ENCODE measurements at regions not wholly inside any gene's neighbourhood (a gene's known extent, or its start where the extent isn't known, plus 50 kb on each side); places are given as distances from the start of the nearest gene placed in this dataset.
"Not testable (repeated sequence)": the region's sequence is repeated elsewhere in the genome, so short reads cannot be mapped to it uniquely, and the experiment has no call there.

DNA sequence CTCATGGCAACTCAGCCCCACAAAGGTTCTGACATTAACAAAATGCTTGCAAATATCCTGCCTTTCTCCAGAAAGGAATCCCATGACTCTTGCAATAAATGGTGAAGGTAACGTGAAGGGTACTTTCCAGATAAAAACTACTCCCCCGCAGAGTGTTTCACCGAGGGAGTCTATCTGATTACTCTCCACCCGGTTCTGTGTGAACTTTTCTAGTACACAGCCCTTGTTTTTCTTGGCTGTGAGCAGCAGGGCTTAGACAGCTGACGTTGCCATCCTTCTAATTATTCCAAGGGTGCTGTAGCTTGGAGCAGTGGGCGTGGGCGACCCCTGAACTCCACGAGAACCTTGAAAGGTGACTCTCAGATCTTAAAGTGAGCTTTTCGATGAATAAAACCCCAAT is 276.0 kb upstream of the IRX4 start:
- DNase-seq (ENCODE audit: low read depth in 3 of 3, low spot score in 1 of 3), result no peak

DNA sequence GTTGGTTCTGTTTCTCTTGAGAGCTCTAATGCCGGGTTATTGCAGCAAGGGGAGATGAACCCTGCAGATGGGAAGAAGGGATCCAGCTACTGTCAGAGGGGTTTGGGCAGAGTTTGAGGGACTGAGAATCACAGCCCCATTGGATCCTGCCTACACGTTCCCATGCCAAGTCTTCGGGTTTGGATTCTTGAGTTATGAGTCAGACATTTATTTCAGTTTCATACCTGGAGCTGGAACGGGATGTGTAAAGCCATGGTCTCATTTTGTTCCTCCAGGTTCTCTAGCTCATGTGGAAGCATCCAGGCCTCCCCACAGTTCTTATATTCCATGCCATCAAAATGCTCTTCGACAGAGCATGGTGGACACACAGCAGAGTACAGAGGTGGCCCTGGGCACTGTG is 275.4 kb upstream of the IRX4 start:
- DNase-seq (ENCODE audit: low read depth in 3 of 3, low spot score in 1 of 3), result no peak

DNA sequence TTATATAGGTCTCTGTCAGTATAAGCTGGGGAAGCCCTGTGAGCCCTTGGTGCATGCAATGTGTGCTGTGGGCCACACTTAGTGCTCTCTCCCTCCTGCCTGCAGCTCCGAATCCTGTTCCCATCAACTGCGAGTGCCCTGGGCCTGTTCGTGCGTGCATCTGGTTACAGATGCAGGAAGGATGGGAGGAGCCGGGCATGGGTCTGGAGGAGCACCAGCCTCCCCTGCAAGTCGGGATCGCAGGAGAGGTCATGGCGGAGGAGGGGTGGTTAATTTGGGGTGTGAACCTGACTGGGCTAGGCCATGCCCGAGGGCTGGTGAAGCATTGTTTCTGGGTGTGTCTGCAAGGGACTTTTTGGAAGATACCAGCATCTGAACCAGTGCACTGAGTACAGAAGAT is 274.6 kb upstream of the IRX4 start:
- no peak for DNase-seq (ENCODE audit: low read depth in 3 of 3, low spot score in 1 of 3)

DNA sequence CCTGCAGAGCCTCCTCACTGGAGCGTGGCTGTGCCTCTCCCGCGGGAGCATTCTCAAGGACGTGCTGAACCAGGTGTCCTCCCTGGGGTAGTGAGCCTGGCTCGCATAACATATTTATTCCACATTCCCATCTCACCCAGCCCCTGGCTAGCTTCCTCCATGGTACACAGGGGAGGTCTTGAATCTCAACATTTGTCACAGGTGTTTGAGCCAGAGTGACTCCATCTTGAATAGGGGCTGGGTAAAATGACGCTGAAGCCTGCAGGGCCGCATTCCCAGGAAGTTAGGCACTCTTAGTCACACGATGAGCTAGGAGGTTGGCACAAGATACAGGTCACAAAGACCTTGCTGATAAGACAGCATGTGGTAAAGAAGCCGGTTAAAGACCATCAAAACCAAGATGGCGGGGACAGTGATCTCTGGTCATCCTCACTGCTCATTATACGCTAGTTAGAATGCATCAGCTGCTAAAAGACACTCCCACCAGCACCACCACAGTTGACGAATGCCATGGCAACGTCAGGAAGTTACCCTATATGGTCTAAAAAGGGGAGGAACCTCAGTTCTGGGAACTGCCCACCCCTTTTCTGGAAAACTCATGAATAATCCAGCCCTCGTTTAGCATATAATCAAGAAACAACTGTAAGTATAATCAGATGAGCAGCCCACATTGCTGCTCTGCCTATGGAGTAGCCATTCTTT is 273.8 kb upstream of the IRX4 start:
- DNase-seq (ENCODE audit: low read depth in 3 of 3, low spot score in 1 of 3), result no peak

DNA sequence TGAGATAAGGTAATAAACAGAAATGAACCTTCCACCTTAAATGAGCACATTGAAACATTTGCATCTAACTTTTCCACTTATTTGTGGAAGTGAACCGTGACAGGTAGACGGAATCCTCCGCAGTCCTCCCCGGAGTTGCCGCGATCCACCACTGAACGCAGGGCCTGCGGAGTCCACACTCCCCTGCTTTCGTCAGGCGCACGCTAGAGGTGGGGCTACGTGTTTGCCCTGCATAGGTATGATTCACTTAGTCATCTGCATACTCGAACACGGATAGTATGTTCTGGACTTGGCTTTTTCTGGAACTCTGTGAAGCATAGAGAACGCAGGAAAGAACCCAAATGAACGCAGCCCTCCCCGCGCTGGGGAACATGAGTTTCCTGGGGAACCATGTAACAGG is 272.8 kb upstream of the IRX4 start:
- no peak for DNase-seq (ENCODE audit: low read depth in 3 of 3, low spot score in 1 of 3)

DNA sequence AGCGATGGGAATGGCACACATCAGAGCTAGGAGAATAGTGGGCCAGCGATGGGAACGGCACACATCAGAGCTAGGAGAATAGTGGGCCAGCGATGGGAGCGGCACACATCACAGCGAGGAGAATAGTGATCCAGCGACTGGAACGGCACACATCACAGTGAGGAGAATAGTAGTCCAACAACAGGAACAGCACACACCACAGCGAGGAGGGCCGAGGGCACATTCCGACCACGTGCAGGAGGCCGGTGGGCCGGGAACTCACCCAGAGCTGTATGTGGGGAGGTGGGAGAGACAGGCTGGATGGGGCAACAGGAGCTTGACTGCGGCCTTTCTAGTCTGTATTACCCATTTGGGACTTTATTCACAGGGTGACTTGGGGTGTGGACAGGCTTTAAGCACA is 271.1 kb upstream of the IRX4 start:
- no peak for DNase-seq (ENCODE audit: low read depth in 3 of 3, low spot score in 1 of 3)

DNA sequence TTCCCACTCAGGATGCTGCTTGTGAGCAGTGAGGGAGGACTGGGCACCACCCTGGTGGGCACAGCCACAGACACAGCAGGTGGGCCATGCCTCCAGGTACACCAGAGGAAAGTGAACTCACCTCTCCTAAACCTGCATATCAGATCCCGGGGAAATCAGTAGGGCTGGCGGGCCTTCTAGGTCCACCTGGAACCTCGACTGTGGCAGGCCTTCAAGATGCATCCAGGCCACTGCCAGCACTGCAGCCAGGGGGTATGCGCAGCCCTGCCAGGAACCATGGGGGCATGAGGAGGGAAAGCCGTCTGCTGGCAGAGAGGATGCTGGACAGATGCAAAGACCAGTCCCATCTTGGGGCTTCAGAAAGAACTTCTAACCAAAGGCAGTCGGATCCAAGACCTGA is 270.6 kb upstream of the IRX4 start:
- DNase-seq (ENCODE audit: low read depth in 3 of 3, low spot score in 1 of 3), result no peak

DNA sequence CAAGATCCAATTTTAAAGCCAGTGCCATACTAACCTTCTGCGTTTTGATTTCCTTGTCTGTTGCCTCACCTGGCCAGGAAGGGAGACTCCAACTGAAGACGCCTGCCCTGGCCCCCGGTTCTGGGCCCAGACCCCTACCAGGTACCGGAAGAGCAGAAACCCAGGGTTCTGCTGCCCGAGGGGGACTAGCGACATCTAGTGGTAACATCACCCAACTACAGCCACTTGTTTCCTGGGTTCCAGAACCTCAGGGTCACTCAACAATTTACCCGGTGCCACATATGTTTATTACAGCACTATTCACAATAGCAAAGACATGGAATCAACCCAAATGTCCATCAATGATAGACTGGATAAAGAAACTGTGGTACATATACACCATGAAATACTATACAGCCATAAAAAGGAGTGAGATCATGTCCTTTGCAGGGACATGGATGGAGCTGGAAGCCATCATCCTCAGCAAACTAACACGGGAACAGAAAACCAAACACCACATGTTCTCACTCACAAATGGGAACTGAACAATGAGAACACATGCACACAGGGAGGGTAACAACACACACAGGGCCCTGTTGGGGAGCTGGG is 268.7 kb upstream of the IRX4 start:
- DNase-seq (ENCODE audit: low read depth in 3 of 3, low spot score in 1 of 3), result not testable (repeated sequence)

DNA sequence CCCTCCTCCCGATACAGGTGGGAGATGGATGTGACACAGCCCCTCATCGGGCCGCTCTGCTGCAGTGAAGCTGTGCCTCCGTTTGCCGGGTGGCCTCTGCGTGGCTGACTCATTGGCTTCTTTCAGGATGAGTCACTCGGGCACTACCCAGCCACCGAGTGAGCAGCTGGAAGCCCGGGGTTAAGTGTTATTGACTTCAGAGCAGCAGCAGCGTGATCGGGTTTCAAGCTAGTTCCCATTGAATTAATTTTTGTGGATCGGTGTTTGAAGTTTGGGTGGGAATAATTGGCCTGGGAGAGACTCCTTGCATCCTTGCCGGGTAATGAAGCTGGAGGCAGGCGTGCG is 266.4 kb upstream of the IRX4 start:
- DNase-seq (ENCODE audit: low read depth in 3 of 3, low spot score in 1 of 3), result no peak

DNA sequence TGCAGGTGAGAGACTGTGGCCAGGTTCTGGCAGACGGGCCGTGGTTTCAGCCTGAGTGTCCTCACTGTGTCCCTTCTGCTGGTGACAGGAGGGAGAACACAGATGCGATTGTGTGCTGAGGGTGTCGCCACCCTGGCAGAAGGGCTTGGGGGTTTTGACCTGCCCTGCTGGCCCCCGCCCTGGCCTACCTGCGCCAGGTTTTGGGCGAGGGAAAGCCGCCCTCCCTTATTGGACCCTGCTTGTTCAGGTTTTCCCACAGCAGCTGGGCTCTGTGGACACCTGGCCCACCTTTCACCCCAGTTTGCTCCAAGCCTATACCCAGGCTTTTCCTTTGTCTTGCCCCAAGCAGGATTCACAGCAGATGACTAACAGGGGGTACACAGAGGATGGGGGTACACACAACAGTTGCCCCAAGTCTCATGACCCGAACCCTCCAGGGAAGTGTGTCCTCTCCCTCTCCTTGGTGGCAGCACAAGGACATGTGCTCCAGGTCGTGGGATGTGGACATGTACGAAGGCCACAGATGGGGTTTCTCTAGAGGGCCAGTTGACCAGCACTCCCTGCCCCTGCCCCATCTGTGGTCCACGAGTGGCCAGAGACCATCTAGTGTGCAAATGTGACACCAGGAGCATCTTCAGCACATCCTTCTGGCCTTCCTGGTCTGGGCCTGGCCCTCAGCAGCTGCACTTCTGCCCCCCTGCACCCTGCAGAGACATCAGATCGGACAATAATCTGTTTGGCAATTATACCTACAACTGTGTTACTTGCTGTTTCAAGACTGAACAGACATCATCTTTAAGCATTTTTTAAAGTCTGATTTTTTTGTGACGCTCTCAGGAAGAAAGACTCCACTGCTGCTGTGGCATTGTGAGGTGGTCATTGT is 265.8 kb upstream of the IRX4 start:
- no peak for DNase-seq (ENCODE audit: low read depth in 3 of 3, low spot score in 1 of 3)

DNA sequence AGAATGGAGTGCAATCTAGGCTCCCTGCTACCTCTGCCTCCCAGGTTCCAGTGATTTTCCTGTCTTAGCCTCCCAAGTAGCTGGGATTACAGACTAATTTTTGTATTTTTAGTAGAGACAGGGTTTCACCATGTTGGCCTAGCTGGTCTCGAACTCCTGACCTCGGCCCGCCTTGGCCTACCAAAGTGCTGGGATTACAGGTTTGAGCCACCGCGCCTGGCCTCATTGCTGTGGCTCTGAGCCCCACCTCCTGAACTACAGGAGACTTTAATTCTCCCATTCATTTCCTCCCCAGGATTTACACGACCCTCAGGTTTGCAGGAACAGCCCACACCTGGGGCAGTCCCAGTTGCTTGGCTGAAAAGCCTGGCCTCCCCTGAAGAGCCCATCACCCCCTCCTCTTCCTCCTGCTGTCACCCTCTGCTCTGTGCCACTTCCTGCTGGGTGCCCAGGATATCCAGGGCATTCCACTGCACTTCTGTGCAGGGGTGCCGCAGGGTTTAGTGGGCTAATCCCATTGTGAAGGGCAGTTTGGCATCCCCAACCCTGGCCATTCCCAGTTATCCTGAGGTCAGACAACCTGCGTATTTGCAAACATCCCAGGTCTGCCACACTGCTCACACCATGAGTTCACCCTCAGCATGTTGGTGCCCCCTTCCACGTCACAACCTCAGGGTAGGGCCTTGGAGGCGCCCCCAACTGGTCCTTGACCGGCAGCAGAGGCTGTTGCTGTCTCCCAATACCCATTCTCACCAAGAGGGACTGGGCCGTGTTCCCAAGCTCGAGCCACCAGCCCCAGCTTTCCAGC is 265.0 kb upstream of the IRX4 start:
- no peak for DNase-seq (ENCODE audit: low read depth in 3 of 3, low spot score in 1 of 3)

DNA sequence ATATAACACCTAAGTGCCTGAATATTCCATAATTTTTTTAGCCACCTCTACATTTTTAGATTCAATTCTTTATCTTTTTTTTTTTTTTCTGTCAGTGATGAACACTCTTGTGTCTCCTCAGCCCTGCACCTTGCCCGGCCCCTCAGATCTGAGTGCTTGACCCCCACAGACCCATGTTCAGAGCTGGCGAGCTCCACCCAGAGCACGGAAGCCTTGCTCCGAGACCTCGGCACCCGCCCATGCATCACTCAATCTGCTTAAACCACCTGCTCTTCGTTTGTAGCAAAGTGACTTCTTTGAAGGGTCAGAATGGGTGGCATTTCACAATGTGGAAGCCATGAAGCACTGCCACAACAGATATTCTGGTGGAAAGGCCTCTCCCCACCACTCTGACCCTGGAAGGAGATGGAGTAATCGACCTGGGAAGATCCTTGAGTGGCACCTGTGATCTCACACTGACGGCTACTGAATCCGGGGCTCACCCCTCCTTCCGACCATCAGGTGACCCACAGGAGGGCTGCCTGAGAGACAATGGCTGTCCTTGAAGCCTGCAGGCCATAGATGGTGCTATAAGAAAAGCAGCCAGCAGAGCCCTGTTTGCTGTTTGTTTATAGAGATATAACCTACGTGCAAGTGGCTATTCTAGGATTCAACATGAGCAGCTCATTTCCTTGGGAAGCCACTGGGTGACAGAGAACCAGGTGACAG is 261.1 kb upstream of the IRX4 start:
- DNase-seq (ENCODE audit: low read depth in 3 of 3, low spot score in 1 of 3), result no peak

DNA sequence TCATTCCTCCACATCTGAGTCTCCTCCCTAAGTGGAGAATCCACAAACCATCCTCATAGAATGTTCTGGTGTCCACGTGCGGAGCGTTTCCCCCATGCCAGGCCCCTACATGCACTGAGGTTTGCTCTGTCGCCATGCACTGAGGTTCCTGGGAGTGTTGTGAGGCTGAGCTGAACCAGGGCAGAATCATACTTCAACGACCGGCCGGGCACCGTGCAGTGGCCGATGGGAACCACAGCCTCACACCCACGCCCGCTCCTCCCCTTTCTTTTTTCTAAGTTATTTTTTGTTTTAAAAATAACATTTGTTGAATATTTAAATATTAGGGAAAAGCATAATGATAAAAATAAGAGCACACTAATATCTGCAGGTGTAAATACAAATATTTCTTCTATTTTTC is 260.4 kb upstream of the IRX4 start:
- no peak for DNase-seq (ENCODE audit: low read depth in 3 of 3, low spot score in 1 of 3)

DNA sequence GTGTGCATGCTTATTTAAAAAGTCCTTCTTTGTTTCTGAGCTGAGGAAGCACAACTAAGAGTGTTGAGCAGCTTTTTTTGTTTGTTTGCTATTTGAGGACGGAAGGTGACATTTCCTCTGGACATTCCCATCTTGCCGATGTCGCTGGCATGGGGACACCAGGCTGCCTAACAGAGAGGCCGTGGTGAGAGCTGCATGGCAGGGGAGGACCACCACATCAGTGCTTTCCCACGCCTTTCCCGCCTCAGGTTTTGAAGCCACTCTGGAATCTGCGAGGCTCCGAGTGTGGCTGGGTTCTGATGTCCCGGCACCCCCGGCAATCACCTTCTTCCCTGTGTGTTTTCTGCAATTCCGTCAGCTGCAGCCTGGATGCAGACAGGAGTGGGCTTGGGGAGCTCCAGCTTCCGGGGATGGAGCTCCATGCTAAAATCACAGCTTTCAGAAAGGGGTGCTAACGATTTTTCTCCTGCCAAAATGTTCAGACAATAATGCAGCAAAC is 259.8 kb upstream of the IRX4 start:
- no peak for DNase-seq (ENCODE audit: low read depth in 3 of 3, low spot score in 1 of 3)

DNA sequence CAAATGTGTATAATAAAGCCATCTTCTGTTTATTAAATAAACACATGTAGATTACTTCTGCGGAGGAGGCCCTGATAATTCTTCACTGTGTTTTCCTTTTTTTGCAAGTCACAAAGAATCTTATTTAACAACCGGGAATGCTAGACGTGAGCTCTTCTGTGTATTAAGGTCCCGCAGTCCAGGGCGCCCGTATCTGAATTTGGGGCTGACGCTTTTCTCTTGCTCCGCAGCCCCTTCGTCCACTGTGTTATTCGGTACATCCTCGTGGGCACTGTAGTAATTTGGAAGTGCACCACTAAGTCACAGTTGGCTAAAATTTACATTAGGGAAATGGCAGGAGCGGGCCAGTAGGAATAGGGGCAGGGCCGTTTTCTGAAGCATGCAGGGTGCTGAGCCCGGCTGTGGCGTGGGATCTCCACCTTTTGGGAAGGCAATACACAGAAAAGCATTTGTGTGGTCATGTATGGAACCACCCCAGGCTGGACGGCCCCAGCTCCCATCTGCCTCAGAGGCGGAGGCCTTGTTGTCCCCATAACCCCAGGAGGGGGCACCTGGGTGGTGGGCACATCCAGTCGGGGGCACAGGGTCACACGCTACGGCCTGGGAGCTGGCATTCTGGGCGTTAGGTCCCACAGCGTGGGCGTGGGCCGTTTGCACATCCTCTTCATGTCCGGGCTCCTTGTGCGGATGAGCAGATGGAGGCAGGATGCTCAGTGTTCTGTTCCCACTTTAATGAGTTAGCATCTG is 258.7 kb upstream of the IRX4 start:
- DNase-seq (ENCODE audit: low read depth in 3 of 3, low spot score in 1 of 3), result no peak

DNA sequence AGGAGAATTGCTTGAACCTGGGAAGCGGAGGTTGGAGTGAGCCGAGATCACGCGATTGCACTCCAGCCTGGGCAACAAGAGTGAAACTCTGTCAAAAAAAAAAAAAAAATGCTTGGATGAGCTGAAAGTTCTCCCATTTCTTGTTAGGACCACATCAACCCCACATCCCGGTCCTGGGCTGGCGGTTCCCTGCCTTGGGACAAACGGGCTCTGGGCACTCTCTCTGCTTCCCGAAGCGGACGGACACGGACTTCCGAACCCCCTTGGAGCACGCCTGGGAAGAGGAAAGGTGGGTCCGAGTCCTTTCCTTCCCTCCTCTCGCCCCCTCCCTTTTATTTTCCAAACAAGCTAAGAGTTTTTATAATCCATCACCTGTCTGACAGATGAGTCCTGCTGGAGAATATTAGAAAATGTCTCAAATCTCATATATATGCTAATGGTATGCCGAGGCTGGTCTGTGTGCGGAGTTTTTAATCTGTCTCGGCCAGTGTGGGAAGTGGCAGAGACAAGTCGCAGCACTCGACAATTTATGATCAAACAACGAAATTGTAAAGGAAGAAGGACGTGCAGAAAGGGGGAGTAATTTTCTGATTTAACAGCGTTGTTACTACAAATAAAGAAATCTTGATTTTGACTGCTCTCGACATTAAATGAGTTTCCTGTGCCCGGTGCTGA is 257.9 kb upstream of the IRX4 start:
- no peak for DNase-seq (ENCODE audit: low read depth in 3 of 3, low spot score in 1 of 3)

DNA sequence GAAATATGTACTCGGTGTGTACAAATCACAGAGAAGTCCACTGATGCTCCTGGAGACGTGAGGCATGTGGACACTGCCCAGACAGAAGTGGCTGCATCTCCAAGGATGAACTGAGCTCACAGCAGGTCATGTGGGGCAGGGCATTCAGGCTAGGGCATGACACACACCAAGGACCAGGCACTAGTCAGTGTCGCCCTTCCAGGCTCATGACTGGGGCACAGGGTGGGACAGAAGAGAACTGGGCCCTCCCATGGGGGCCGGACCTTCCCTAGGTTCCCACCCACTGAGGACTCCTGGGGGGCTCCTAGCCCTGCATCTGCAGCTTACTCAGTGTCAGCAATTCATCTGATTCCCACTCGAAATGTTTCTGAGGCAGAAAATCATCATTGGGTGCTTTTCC is 256.8 kb upstream of the IRX4 start:
- DNase-seq (ENCODE audit: low read depth in 3 of 3, low spot score in 1 of 3), result no peak

DNA sequence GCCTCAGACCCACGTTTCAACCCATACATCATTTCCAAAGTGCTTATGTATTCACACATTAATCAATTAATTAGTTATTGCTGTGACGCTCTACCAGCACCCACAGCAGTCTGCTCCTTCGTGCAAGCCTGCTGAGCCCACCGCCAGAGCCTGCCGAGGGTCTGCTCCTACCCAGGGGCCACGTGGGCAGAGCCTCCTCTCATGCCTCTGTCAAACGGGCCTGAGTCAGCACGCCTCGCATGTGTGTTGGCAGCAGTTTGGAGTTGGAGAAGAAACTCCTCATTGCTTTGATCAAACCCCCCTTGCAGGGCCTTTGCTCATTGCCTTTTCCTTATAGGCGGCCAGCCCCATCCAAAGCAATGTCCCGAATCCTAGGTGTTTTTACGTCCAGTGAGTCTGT is 256.2 kb upstream of the IRX4 start:
- DNase-seq (ENCODE audit: low read depth in 3 of 3, low spot score in 1 of 3), result no peak

DNA sequence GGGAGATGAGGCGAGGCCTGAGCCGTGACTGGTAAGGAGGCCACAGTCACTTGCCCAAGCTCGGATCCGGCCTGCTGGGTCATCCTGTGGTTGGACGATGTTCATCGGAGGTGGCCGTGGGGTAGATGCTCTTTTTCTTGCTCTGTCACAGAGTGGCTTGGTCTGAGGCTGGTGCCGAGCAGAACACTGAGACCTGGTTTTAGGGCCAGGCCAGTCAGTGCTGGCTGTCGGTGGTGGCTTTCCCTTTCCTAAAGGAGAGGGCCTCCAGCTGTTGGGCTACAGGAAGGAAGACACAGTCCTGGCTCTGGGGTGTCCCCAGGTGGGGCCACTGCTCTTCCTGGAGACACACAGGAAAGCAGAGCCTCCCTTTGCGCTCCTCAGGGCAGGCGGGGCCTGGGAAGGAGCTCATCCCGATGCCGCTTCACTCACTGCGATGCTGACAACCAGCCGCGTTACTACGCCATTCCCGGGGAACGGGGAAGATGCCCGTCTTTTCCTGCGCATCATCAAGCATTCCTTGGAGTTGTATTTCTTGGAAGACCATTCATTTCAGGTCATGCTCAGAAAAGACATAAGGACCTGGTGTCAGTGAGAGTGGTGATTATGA is 254.8 kb upstream of the IRX4 start:
- DNase-seq (ENCODE audit: low read depth in 3 of 3, low spot score in 1 of 3), result no peak

Data from stimulated activated CD4-positive, alpha-beta T cell treated with anti-CD3 and anti-CD28 coated beads, TNF-alpha, amount 100 ng/mL, for 1 hour (primary cell).